Smooth muscle cell (in vitro differentiated cells): ENCODE measurements at regions not wholly inside any gene's neighbourhood (a gene's known extent, or its start where the extent isn't known, plus 50 kb on each side); places are given as distances from the start of the nearest gene placed in this dataset.

Source experiments
- DNase-seq: peaks from one replicate; lab custom pipeline; 2025; ENCODE audit not compliant: unreplicated experiment; lab: John Stamatoyannopoulos, UW
- H2AFZ ChIP-seq: fragments of 200-600 bp; sonication (generic); 2 replicates; pipeline ENCODE4 v1.6.0; 2016; ENCODE audit warnings: antibody characterized with exemption, low read depth, mild to moderate bottlenecking
- H3F3A ChIP-seq: fragments of 200-600 bp; sonication (generic); 2 replicates; pipeline ENCODE4 v1.6.0; 2017; ENCODE audit warnings: antibody characterized with exemption, low read depth
- H3K27ac ChIP-seq: fragments of 200-600 bp; sonication (generic); 2 replicates; pipeline ENCODE4 v1.5.1; 2016; ENCODE audit warnings: low read depth, mild to moderate bottlenecking
- H3K27me3 ChIP-seq: fragments of 200-600 bp; sonication (generic); 2 replicates; pipeline ENCODE4 v1.6.1; 2016; ENCODE audit warnings: low read depth, mild to moderate bottlenecking
- H3K36me3 ChIP-seq: fragments of 200-600 bp; sonication (generic); 2 replicates; pipeline ENCODE4 v1.5.1; 2016; ENCODE audit warnings: low read depth
- H3K4me1 ChIP-seq: fragments of 200-600 bp; sonication (generic); 2 replicates; pipeline ENCODE4 v1.5.1; 2016; ENCODE audit warnings: low read depth
- H3K4me2 ChIP-seq: fragments of 200-600 bp; sonication (generic); 2 replicates; pipeline ENCODE4 v1.6.0; 2016; ENCODE audit warnings: mild to moderate bottlenecking
- H3K4me3 ChIP-seq: fragments of 200-600 bp; sonication (generic); 2 replicates; pipeline ENCODE4 v1.5.1; 2016; ENCODE audit warnings: mild to moderate bottlenecking
- H3K79me2 ChIP-seq: fragments of 200-600 bp; sonication (generic); 2 replicates; pipeline ENCODE4 v1.6.0; 2016; ENCODE audit warnings: low read depth, mild to moderate bottlenecking
- H3K9ac ChIP-seq: fragments of 200-600 bp; sonication (generic); 2 replicates; pipeline ENCODE4 v1.6.0; 2016; ENCODE audit warnings: low read depth
- H3K9me3 ChIP-seq: fragments of 200-600 bp; sonication (generic); replicated peaks from 2 replicates; pipeline ENCODE4 v1.5.1; 2016; ENCODE audit warnings: low read depth
- H4K20me1 ChIP-seq: fragments of 200-600 bp; sonication (generic); 2 replicates; pipeline ENCODE4 v1.6.0; 2016; ENCODE audit warnings: low read depth
- WGBS: methylation state at CpG from one replicate; pipeline ENCODE4 v1.1.7; 2016; ENCODE audit warnings: low lambda C conversion rate; 5-methylcytosine and 5-hydroxymethylcytosine counted together
- TF ChIP-seq, protein P1 (sequence below): fragments of 200-600 bp; sonication (generic); IDR thresholded peaks from 2 replicates; pipeline ENCODE4 v1.5.1; 2017; ENCODE audit warnings: borderline replicate concordance, mild to moderate bottlenecking, antibody characterized with exemption; ENCODE audit not compliant: insufficient read depth, poor library complexity, severe bottlenecking

DNA sequence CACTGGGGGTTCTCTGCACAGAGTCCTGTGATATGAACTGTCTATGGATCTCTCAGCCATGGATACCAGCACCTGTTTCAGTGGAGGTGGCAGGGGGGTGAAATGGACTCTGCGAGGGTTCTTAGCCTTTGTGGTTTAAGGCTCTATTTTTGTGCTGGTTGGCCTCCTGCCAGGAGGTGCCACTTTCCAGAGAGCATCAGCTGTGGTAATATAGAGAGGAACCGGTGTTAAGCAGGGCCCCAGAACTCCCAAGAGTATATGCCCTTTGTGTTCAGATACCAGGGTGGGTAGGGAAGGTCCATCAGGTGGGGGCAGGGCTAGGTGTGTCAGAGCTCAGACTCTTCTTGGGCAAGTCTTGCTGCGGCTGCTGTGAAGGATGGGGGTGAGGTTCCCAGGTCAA is 330.0 kb upstream of the PLD5 start:
- WGBS, result 94% methylated on average over 3 of the region's 3 CpGs
- no peaks in the 10 kb centered on the region for H3K79me2 ChIP-seq
- no peak overlapping the region for H3K4me3 ChIP-seq
- H3K4me1 ChIP-seq, result no peaks in the 10 kb centered on the region
- DNase-seq, result no peak
- H3K36me3 ChIP-seq, result no peaks in the 10 kb centered on the region
- no peaks in the 10 kb centered on the region for H3F3A ChIP-seq
- H2AFZ ChIP-seq, result no peak overlapping the region
- H4K20me1 ChIP-seq, result no peaks in the 10 kb centered on the region
- no peak overlapping the region for H3K27ac ChIP-seq
- TF ChIP-seq, protein P1, sequence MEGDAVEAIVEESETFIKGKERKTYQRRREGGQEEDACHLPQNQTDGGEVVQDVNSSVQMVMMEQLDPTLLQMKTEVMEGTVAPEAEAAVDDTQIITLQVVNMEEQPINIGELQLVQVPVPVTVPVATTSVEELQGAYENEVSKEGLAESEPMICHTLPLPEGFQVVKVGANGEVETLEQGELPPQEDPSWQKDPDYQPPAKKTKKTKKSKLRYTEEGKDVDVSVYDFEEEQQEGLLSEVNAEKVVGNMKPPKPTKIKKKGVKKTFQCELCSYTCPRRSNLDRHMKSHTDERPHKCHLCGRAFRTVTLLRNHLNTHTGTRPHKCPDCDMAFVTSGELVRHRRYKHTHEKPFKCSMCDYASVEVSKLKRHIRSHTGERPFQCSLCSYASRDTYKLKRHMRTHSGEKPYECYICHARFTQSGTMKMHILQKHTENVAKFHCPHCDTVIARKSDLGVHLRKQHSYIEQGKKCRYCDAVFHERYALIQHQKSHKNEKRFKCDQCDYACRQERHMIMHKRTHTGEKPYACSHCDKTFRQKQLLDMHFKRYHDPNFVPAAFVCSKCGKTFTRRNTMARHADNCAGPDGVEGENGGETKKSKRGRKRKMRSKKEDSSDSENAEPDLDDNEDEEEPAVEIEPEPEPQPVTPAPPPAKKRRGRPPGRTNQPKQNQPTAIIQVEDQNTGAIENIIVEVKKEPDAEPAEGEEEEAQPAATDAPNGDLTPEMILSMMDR, result no peak
- H3K9ac ChIP-seq, result no peak overlapping the region
- H3K4me2 ChIP-seq, result no peak overlapping the region
- no peaks in the 10 kb centered on the region for H3K9me3 ChIP-seq
- H3K27me3 ChIP-seq, result no peaks in the 10 kb centered on the region

DNA sequence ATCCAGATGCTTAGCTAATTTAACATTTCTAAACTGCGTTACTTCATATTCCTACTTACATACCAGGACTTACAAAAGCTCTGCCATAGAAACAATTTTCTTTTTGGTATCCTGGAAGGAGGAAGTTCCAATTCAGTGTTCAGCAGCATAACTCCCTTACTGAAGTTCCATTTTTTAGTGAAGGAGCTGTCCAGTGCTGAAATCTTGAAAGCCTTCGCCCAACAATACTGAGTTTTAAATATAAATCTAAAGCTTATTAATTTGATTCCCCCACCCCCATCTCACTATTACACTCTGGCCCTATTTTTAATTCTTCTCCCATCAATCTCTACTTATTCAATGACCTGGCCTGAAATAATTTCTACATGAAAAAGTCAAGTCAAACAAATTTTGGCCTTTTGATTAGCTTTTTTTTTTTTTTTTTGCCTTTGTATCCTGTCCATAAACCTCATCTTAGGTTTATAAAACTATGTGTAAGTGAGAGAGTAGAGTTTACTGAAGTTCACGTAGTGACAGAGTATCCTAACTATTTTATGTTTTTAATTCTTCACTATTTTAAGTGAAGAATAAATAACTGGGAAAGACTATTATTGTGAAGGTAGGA is 323.0 kb upstream of the PLD5 start:
- DNase-seq, result no peak
- Histone ChIP-seq H3K27me3 (no peaks in the 10 kb centered on the region), H3K4me3 (no peak overlapping the region), H3F3A (no peaks in the 10 kb centered on the region), H3K9me3 (no peaks in the 10 kb centered on the region), H3K79me2 (no peaks in the 10 kb centered on the region), H3K4me2 (no peak overlapping the region), H3K9ac (no peak overlapping the region), H2AFZ (no peak overlapping the region), H3K27ac (no peak overlapping the region), H3K36me3 (no peaks in the 10 kb centered on the region), H3K4me1 (no peaks in the 10 kb centered on the region), H4K20me1 (no peaks in the 10 kb centered on the region)
- TF ChIP-seq, protein P1, result no peak
- 42% methylated on average over 3 of the region's 3 CpGs for WGBS

DNA sequence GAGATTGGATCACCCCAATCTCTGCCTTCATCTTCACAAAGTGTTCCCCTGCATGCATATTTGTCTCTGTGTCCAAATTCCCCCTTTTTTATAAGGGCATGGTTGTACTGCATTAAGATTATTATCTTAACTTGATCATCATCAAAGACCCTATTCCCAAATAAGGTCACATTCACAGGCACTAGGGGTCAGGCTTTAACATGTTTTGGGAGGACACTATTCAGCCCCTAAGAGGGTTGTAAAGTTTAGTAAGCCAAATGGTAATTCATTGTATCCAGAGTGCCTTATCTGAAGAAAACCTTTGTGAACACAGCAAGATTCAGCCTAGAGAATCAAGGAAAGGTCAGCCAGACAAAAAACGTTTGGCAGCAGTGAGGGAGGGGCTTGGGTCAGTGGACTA is 317.6 kb upstream of the PLD5 start:
- TF ChIP-seq, protein P1, result no peak
- H3K36me3 ChIP-seq, result no peaks in the 10 kb centered on the region
- 12% methylated on average over 1 of the region's 1 CpG for WGBS

DNA sequence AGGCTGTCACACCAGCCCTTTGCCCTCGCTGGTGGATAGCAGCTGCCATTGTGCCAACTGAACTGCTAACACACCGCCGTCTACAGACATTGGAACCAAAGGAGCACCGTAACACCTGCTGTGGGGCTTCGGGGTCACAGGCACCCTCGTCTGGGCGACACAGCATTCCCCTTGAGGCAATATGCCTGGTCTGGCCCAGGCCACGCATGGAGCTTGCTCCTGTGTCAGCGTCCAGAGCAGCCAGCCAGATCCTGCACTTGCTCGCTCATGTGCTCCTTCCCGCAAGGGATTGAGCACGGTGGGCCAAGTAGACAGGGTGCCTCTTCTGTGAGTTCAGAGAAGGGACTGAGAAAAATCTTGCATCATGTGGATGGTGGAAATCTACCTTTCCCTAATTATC is 314.6 kb upstream of the PLD5 start:
- 92% methylated on average over 12 of the region's 12 CpGs for WGBS
- no peak overlapping the region for H3K27ac ChIP-seq
- no peak for DNase-seq
- H3K27me3 ChIP-seq, result no peaks in the 10 kb centered on the region
- no peaks in the 10 kb centered on the region for H3K79me2 ChIP-seq
- no peak overlapping the region for H2AFZ ChIP-seq
- no peak overlapping the region for H3K4me2 ChIP-seq
- no peaks in the 10 kb centered on the region for H3K36me3 ChIP-seq
- H3K9ac ChIP-seq, result no peak overlapping the region
- H3F3A ChIP-seq, result no peaks in the 10 kb centered on the region
- H3K4me1 ChIP-seq, result no peaks in the 10 kb centered on the region
- no peak overlapping the region for H3K4me3 ChIP-seq
- TF ChIP-seq, protein P1, result no peak
- no peaks in the 10 kb centered on the region for H4K20me1 ChIP-seq
- no peaks in the 10 kb centered on the region for H3K9me3 ChIP-seq

More for the DNA sequence above, 317.6 kb upstream of the PLD5 start:
- no peak overlapping the region for H3K4me3 ChIP-seq
- H3K79me2 ChIP-seq, result no peaks in the 10 kb centered on the region
- no peak overlapping the region for H3K4me2 ChIP-seq
- H3K4me1 ChIP-seq, result no peaks in the 10 kb centered on the region
- DNase-seq, result no peak
- no peak overlapping the region for H3K9ac ChIP-seq
- no peaks in the 10 kb centered on the region for H3K9me3 ChIP-seq
- no peak overlapping the region for H2AFZ ChIP-seq
- no peak overlapping the region for H3K27ac ChIP-seq
- no peaks in the 10 kb centered on the region for H4K20me1 ChIP-seq
- no peaks in the 10 kb centered on the region for H3K27me3 ChIP-seq
- H3F3A ChIP-seq, result no peaks in the 10 kb centered on the region
